Right lobe of liver (tissue), 6 donors: ENCODE measurements at regions not wholly inside any gene's neighbourhood (a gene's known extent, or its start where the extent isn't known, plus 50 kb on each side); places are given as distances from the start of the nearest gene placed in this dataset.

Source experiments
- ATAC-seq, 4 donors: fragments of 200-7000 bp; cut with Tn5 transposase; one replicate each; pipeline ENCODE4 v1.9.1; 2020; ENCODE audit warnings: mild to moderate bottlenecking in 4 of 4, moderate library complexity in 4 of 4
- DNase-seq, 3 donors: peaks; one replicate each; pipeline ENCODE4 v3.0.0-alpha.2; 2020
- H3K27ac ChIP-seq, 3 donors: fragments of 200-600 bp; one replicate each; pipeline ENCODE4 v1.8.0; 2022
- H3K27me3 ChIP-seq, 2 donors: fragments of 200-600 bp; one replicate each; pipeline ENCODE4 v1.8.0; 2022
- H3K36me3 ChIP-seq, 4 donors: fragments of 200-600 bp; sonication (generic) in 1 of 4; one replicate each; pipeline versions ENCODE4 v1.5.1 to v1.8.0; 2017 to 2022; ENCODE audit warnings: control low read depth in 1 of 4
- H3K4me1 ChIP-seq, 4 donors: fragments of 200-600 bp; sonication (generic) in 1 of 4; one replicate each; pipeline versions ENCODE4 v1.5.1 to v1.8.0; 2017 to 2022; ENCODE audit warnings: control low read depth in 1 of 4
- H3K4me3 ChIP-seq, 3 donors: fragments of 200-600 bp; one replicate each; pipeline ENCODE4 v1.8.0; 2022
- H3K9me3 ChIP-seq, 4 donors: fragments of 200-600 bp; sonication (generic) in 1 of 4; one replicate each; pipeline versions ENCODE4 v1.5.1 to v1.8.0; 2017 to 2022; ENCODE audit warnings: control low read depth in 1 of 4
- POLR2A ChIP-seq: fragments of 450-650 bp; IDR thresholded peaks from one replicate; pipeline ENCODE4 v1.6.1; 2017; ENCODE audit warnings: antibody characterized with exemption, mild to moderate bottlenecking
- WGBS: methylation state at CpG from one replicate; pipeline ENCODE4 v1.1.6; 2018; ENCODE audit warnings: low coverage, low lambda C conversion rate; ENCODE audit not compliant: insufficient coverage; ENCODE audit errors: missing lambda C conversion rate; 5-methylcytosine and 5-hydroxymethylcytosine counted together
- intact Hi-C, 2 donors: fragments of 100-400 bp; cut with DNase I; formaldehyde crosslinking; loops; one replicate each; pipeline versions ENCODE4 v1.11.2 to v1.14.1; 2022
- TF ChIP-seq, protein P1 (sequence below), 4 donors: fragments of 200-600 bp in 3 of 4; fragments of 450-650 bp in 1 of 4; IDR thresholded peaks; one replicate each; pipeline versions ENCODE4 v1.5.1 to v1.8.0; 2016 to 2022; ENCODE audit warnings: antibody characterized with exemption in 4 of 4, mild to moderate bottlenecking in 2 of 4
- donor health status: DM: no; HTN: yes; CAD: no.
- donor health status: DM: no; HTN: no; CAD: no.
- donor health status: DM: no; HTN: no; CAD: no.
- donor health status: DM: no; HTN: yes; CAD: no.
- donor health status: DM: no; HTN: yes; CAD: no.

DNA sequence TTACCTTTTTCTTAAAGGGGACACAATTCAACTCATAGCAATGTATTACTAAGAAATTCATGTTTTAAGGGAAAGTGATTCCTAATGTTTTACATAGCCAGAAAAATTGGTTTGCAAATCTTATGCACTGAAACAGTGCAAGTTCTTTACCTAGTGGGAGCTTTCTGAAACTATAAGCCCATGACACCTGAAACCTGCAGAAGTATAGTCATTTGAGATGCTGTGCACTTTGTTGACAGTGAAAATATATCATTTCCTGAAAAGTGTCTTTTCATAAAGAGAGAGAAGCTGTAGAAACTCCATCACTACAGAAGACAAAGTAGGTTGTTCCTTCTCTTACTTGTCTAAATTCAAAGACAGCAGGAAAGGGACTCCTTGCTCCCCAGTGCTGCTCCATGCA, 517.1 kb downstream of the LMO7 start:
- no peaks in the 10 kb centered on the region for H3K9me3 ChIP-seq
- H3K27me3 ChIP-seq = no peaks in the 10 kb centered on the region
- ATAC-seq (no peak), DNase-seq (no peak)
- H3K4me1 ChIP-seq = no peaks in the 10 kb centered on the region
- no peak overlapping the region for H3K4me3 ChIP-seq
- intact Hi-C loops = no loop called here
- TF ChIP-seq, protein P1, sequence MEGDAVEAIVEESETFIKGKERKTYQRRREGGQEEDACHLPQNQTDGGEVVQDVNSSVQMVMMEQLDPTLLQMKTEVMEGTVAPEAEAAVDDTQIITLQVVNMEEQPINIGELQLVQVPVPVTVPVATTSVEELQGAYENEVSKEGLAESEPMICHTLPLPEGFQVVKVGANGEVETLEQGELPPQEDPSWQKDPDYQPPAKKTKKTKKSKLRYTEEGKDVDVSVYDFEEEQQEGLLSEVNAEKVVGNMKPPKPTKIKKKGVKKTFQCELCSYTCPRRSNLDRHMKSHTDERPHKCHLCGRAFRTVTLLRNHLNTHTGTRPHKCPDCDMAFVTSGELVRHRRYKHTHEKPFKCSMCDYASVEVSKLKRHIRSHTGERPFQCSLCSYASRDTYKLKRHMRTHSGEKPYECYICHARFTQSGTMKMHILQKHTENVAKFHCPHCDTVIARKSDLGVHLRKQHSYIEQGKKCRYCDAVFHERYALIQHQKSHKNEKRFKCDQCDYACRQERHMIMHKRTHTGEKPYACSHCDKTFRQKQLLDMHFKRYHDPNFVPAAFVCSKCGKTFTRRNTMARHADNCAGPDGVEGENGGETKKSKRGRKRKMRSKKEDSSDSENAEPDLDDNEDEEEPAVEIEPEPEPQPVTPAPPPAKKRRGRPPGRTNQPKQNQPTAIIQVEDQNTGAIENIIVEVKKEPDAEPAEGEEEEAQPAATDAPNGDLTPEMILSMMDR (IDR thresholded peaks at IDR 0.05) = no peak
- TF ChIP-seq POLR2A = no peak
- H3K36me3 ChIP-seq = no peaks in the 10 kb centered on the region
- no peak overlapping the region for H3K27ac ChIP-seq

- intact Hi-C loops = no loop called here
- H3K27ac ChIP-seq = no peak overlapping the region
- H3K4me1 ChIP-seq = no peaks in the 10 kb centered on the region
- ATAC-seq (no peak), DNase-seq (no peak)
- H3K27me3 ChIP-seq = no peaks in the 10 kb centered on the region
- H3K9me3 ChIP-seq = no peaks in the 10 kb centered on the region
- no peak overlapping the region for H3K4me3 ChIP-seq
- WGBS = 61% methylated on average over 3 of the region's 3 CpGs
- H3K36me3 ChIP-seq = no peaks in the 10 kb centered on the region
- TF ChIP-seq POLR2A = no peak
- TF ChIP-seq, protein P1 (IDR thresholded peaks at IDR 0.05) = no peak
Observed at GRCh38 chr13:76148926-76149325, 512.8 kb downstream of the LMO7 start.

DNA sequence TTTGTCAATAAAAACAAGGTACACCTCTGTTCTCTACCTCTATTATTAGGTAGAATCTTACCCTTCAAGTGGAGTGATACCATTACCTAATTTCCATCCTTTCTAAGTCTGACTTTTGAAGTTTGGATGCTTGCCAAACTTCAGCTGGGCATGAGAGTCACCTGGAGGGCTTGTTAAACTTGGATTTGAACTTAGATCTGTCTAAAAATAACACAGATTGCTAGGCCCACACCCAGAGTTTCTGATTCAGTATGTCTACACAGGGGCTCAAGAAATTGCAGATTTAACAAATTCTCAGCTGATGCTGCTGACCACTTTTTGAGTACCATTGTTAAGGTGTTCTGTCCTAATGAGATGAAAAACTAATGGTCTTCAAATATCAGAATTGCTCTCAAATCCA, 512.2 kb downstream of the LMO7 start:
- Histone ChIP-seq H3K36me3 (no peaks in the 10 kb centered on the region), H3K27me3 (no peaks in the 10 kb centered on the region), H3K27ac (no peak overlapping the region), H3K4me1 (no peaks in the 10 kb centered on the region), H3K4me3 (no peak overlapping the region), H3K9me3 (no peaks in the 10 kb centered on the region)
- no peak for ATAC-seq
- DNase-seq = no peak
- no peak for TF ChIP-seq POLR2A
- TF ChIP-seq, protein P1 (IDR thresholded peaks at IDR 0.05) = no peak
- intact Hi-C loops = no loop called here

DNA sequence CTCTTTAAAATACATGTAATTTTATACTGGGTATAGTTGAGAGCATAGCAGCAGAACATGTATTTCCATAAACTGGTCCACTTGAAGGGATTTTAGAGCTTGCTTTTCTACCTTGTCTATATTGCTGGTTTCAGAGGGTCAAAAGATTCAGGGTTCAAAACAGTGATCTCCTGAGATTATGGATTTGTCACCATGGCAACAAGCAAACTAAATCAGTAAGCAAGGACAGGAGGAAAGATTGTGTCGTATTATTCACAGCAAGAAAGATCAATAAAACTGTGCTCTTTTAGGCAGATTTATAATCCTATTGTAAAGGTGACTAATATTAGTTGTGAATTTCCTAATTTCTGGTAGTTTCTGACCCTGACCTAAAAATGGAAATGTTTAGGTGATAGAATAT, 496.4 kb downstream of the LMO7 start:
- WGBS = 54% methylated on average over 1 of the region's 1 CpG
- Histone ChIP-seq H3K36me3 (no peaks in the 10 kb centered on the region), H3K27me3 (no peaks in the 10 kb centered on the region), H3K9me3 (no peaks in the 10 kb centered on the region), H3K27ac (no peak overlapping the region), H3K4me3 (no peak overlapping the region), H3K4me1 (no peaks in the 10 kb centered on the region)
- DNase-seq (no peak), ATAC-seq (no peak)
- TF ChIP-seq POLR2A = no peak
- TF ChIP-seq, protein P1 (IDR thresholded peaks at IDR 0.05) = no peak
- intact Hi-C loops = no loop called here

DNA sequence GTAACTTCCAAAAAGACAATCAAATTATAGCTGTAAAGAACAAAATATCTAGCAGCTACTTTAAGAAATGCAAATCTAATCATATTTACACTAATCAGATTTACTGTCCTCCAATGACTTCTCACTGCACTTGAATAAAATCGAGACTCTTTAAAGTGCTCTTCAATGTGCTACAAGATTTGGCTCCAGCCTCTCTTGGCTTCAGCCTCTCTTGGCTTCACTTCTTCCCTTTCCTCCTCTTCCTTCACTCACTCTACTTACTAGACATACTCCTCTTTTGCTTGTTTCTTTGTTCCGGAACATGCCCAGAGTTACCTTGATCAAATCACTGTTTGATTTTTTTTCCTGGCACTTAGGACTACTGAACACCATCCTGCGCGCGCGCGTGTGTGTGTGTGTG, 495.4 kb downstream of the LMO7 start:
- ATAC-seq = no peak
- H3K27ac ChIP-seq = no peak overlapping the region
- H3K4me1 ChIP-seq = no peaks in the 10 kb centered on the region
- H3K36me3 ChIP-seq = no peaks in the 10 kb centered on the region
- no peak for DNase-seq
- H3K9me3 ChIP-seq = no peaks in the 10 kb centered on the region
- no peaks in the 10 kb centered on the region for H3K27me3 ChIP-seq
- H3K4me3 ChIP-seq = no peak overlapping the region
- intact Hi-C loops = no loop called here
- TF ChIP-seq POLR2A = no peak
- TF ChIP-seq, protein P1 (IDR thresholded peaks at IDR 0.05) = no peak
- WGBS = 48% methylated on average over 7 of the region's 7 CpGs
